Stimulated activated effector memory CD8-positive, alpha-beta T cell treated with anti-CD3 and anti-CD28 coated beads, Interleukin-12 subunit alpha, Interleukin-12 subunit beta, amount 100 ng/mL, for 72 hours (primary cell): ENCODE measurements at regions not wholly inside any gene's neighbourhood (a gene's known extent, or its start where the extent isn't known, plus 50 kb on each side); places are given as distances from the start of the nearest gene placed in this dataset.

Experiments
- ATAC-seq: fragments of 150-1000 bp; cut with Tn5 transposase; 2 replicates; pipeline ENCODE4 v1.10.0; 2021
- DNase-seq, 2 donors: peaks; one replicate each; pipeline ENCODE4 v3.0.0; 2021 to 2022; ENCODE audit warnings: low spot score in 2 of 2
- H3K27ac Mint-ChIP-seq: one replicate; pipeline ENCODE4 v1.8.0; 2022; ENCODE audit warnings: mild to moderate bottlenecking, mixed read lengths
- H3K36me3 Mint-ChIP-seq: one replicate; pipeline ENCODE4 v1.8.0; 2022; ENCODE audit warnings: mild to moderate bottlenecking, mixed read lengths
- H3K4me1 Mint-ChIP-seq: one replicate; pipeline ENCODE4 v1.8.0; 2022; ENCODE audit warnings: mixed read lengths
- H3K4me3 Mint-ChIP-seq: one replicate; pipeline ENCODE4 v1.8.0; 2022; ENCODE audit warnings: mild to moderate bottlenecking, mixed read lengths
- H3K9me3 Mint-ChIP-seq: one replicate; pipeline ENCODE4 v1.8.0; 2022; ENCODE audit warnings: mixed read lengths

DNA sequence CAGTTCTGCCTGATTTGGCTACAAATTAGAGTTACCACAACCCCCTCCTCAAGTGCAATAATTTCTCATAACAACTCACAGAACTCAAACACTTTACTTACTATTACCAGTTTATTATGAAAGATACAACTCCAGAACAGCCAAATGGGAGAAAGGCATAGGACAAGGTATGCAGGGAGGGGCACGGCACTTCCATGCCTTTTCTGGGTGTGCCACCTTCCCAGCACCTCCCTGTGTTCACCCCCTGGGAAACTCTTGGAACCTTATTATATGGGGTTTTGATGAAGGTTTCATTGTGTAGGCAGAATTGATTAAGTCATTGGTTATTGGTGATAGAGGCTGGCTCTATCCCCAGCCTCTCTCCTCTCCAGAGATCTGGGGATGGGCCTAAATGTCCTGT lies 66.6 kb upstream of the RAP2B start:
- H3K4me3 Mint-ChIP-seq, result no peak overlapping the region
- H3K36me3 Mint-ChIP-seq, result no peaks in the 10 kb centered on the region
- H3K27ac Mint-ChIP-seq, result no peak overlapping the region
- H3K4me1 Mint-ChIP-seq, result peaks cover 6% of the 10 kb centered on the region
- ATAC-seq (no peak), DNase-seq (no peak)
- H3K9me3 Mint-ChIP-seq, result no peaks in the 10 kb centered on the region

DNA sequence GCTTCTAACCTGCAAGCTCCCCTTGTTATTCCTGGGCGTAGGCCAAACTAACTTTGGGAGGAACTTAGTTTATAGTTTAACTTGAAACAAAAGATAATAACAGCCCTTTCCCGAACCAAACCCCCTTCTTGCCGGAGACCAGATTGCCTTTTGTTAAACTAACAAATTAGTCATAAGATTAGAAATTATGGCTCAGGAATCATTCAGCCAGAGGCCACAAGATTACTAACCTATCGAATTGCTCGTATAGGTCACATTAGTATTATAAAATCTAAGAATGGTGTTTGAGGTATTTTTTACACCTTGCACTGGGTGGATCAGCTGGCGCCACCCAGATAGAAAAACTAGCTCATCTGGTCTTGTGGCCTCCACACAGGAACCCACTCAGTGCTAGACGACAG lies 65.3 kb upstream of the RAP2B start:
- H3K27ac Mint-ChIP-seq, result no peak overlapping the region
- ATAC-seq, result no peak
- H3K4me3 Mint-ChIP-seq, result no peak overlapping the region
- H3K4me1 Mint-ChIP-seq, result no peaks in the 10 kb centered on the region
- no peak for DNase-seq
- no peaks in the 10 kb centered on the region for H3K36me3 Mint-ChIP-seq
- H3K9me3 Mint-ChIP-seq, result no peaks in the 10 kb centered on the region

DNA sequence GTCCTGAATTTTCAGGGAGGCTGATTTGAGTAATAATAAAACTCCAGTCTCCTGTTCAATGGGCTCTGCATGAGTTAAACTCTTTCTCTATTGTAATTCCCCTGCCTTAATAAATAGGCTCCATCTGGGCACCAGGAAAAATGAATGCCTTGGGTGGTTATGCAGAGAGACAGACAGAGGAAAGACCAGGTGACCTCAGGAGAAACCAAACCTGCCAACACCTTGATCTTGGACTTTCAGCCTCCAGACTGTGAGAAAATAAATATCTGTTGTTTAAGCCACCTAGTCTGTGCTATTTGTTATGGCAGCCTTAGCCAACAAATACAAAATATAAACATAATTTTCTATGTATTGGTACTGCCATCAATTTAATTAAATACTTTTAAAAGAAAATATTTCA lies 64.8 kb upstream of the RAP2B start:
- H3K27ac Mint-ChIP-seq, result no peak overlapping the region
- no peaks in the 10 kb centered on the region for H3K4me1 Mint-ChIP-seq
- DNase-seq, result no peak
- no peak overlapping the region for H3K4me3 Mint-ChIP-seq
- no peak for ATAC-seq
- H3K9me3 Mint-ChIP-seq, result no peaks in the 10 kb centered on the region
- H3K36me3 Mint-ChIP-seq, result no peaks in the 10 kb centered on the region

DNA sequence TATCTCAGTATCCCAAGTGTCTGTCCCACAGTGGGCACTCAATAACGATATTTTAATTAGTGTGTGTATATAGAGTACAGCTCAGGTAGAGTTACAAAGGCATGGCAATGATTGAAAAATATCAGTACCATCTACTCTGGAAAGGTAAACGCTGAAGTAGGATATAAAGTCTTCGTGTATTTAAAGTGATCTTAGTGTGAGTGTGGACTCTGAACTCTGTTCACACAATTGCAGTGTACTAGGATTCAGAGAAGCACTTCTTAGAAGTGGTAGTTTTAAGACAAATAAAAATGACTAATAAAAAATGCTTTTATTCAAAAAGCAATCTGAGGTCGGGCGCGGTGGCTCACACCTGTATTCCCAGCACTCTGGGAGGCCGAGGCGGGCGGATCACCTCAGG lies 62.9 kb upstream of the RAP2B start:
- DNase-seq (no peak), ATAC-seq (no peak)
- no peaks in the 10 kb centered on the region for H3K36me3 Mint-ChIP-seq
- H3K9me3 Mint-ChIP-seq, result no peaks in the 10 kb centered on the region
- no peak overlapping the region for H3K4me3 Mint-ChIP-seq
- H3K4me1 Mint-ChIP-seq, result no peaks in the 10 kb centered on the region
- H3K27ac Mint-ChIP-seq, result no peak overlapping the region

DNA sequence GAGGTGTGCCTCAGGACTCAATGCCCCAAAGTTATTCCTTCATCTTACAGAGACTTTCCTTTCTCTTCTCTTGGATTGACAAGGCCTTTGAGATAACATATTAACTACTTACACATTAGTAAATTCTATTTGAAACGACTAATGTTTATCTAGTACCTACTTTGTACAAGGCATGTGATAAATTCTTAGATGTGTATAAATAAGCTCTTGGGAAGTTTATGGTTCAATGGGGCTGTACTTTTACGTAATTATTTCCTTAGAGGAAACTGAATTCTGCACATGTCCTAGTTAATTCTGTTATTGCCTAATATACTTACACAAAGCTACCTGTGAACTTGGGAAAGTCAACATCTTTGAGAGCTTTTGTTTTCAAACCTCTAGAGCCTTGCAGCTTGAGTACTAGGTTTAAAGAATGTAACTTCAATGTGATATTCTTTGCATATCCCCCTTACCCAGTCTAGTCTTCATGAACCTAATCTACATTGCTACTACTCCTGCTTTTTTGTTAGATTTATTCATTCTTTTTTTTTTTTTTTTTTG lies 58.5 kb upstream of the RAP2B start:
- no peak for ATAC-seq
- Mint-ChIP-seq H3K36me3 (no peaks in the 10 kb centered on the region), H3K27ac (no peak overlapping the region), H3K4me1 (no peaks in the 10 kb centered on the region), H3K9me3 (no peaks in the 10 kb centered on the region), H3K4me3 (no peak overlapping the region)
- no peak for DNase-seq

DNA sequence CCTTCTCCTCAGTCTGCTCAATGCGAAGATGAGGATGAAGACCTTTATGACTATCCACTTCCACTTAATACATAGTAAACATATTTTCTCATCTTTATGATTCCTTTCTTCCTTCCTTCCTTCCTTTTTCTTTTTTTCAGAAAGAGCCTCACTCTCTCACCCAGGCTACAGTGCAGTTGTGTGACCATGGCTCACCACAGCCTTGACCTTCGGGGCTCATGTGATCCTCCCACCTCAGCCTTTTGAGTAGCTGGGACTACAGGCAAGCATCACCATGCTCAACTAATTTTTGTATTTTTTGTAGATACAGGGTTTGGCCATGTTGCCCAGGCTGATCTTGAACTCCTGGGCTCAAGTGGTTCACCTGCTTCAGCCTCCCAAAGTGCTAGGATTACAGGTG lies 52.0 kb upstream of the RAP2B start:
- DNase-seq (no peak), ATAC-seq (no peak)
- Mint-ChIP-seq H3K4me1 (no peaks in the 10 kb centered on the region), H3K36me3 (no peaks in the 10 kb centered on the region), H3K4me3 (no peak overlapping the region), H3K27ac (no peak overlapping the region), H3K9me3 (no peaks in the 10 kb centered on the region)

DNA sequence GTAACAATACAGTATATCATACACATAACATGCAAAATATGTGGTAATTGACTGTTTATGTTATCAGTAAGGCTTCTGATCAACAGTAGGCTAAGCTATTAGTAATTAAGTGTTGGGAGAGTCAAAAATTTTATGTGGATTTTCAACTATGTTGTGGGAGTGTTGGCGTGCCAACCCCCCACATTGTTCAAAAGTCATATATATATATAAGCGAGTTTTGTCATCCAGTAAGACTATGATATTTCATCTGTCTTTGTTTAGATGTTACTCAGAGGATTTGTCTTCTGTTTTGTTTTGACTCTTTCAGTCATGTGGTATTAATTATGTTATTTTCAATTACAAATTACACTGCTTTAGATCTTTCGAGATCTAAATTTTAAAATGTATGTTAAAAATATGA lies 51.0 kb upstream of the RAP2B start:
- H3K36me3 Mint-ChIP-seq, result no peaks in the 10 kb centered on the region
- H3K4me3 Mint-ChIP-seq, result no peak overlapping the region
- H3K9me3 Mint-ChIP-seq, result no peaks in the 10 kb centered on the region
- no peaks in the 10 kb centered on the region for H3K4me1 Mint-ChIP-seq
- DNase-seq, result no peak
- ATAC-seq, result peak; percentile 48
- no peak overlapping the region for H3K27ac Mint-ChIP-seq
